Neural cell (in vitro differentiated cells): ENCODE measurements at regions not wholly inside any gene's neighbourhood (a gene's known extent, or its start where the extent isn't known, plus 50 kb on each side); places are given as distances from the start of the nearest gene placed in this dataset.

Experiments
- H2AFZ ChIP-seq: fragments of 200-600, 300-800 bp; sonication (generic), shearing (Covaris generic); 2 replicates; pipeline ENCODE4 v1.6.0; 2014; ENCODE audit warnings: low read depth, mild to moderate bottlenecking, antibody characterized with exemption, low read length, moderate library complexity
- H3F3A ChIP-seq: fragments of 200-600 bp; shearing (Covaris generic); 2 replicates; pipeline ENCODE4 v1.6.1; 2016; ENCODE audit warnings: mild to moderate bottlenecking, moderate library complexity, mixed read lengths, antibody characterized with exemption, low read length; ENCODE audit not compliant: insufficient read depth, poor library complexity, severe bottlenecking
- H3K27ac ChIP-seq: fragments of 200-600, 300-800 bp; sonication (generic), shearing (Covaris generic); 2 replicates; pipeline ENCODE4 v1.5.1; 2014; ENCODE audit warnings: mild to moderate bottlenecking, low read length, moderate library complexity
- H3K27me3 ChIP-seq: fragments of 300-800, 200-600 bp; sonication (generic), shearing (Covaris generic); 2 replicates; pipeline ENCODE4 v1.6.0; 2014; ENCODE audit warnings: mild to moderate bottlenecking, low read depth, low read length, moderate library complexity; ENCODE audit not compliant: insufficient read depth
- H3K36me3 ChIP-seq: fragments of 300-800, 200-600 bp; sonication (generic), shearing (Covaris generic); 2 replicates; pipeline ENCODE4 v1.5.1; 2014; ENCODE audit warnings: mild to moderate bottlenecking, antibody characterized with exemption, low read length, moderate library complexity; ENCODE audit not compliant: insufficient read depth
- H3K4me2 ChIP-seq: fragments of 300-800, 200-600 bp; sonication (generic), shearing (Covaris generic); 2 replicates; pipeline ENCODE4 v1.6.0; 2014; ENCODE audit warnings: mild to moderate bottlenecking, low read length
- H3K4me3 ChIP-seq: fragments of 300-800, 200-600 bp; sonication (generic), shearing (Covaris generic); 2 replicates; pipeline ENCODE4 v1.5.1; 2014; ENCODE audit warnings: mild to moderate bottlenecking, low read length, moderate library complexity
- H3K79me2 ChIP-seq: fragments of 200-600 bp; shearing (Covaris generic); replicated peaks from 2 replicates; pipeline ENCODE4 v1.6.0; 2014; ENCODE audit warnings: mild to moderate bottlenecking, low read length, moderate library complexity; ENCODE audit not compliant: insufficient read depth
- H3K9ac ChIP-seq: fragments of 300-800, 200-600 bp; sonication (generic), shearing (Covaris generic); 2 replicates; pipeline ENCODE4 v1.6.1; 2016; ENCODE audit warnings: mild to moderate bottlenecking, low read length, mixed read lengths
- H3K9me2 ChIP-seq: fragments of 200-600 bp; shearing (Covaris generic); 2 replicates; pipeline ENCODE4 v1.6.1; 2016; ENCODE audit warnings: mild to moderate bottlenecking, low read length, mixed read lengths; ENCODE audit not compliant: insufficient read depth
- H3K9me3 ChIP-seq: fragments of 200-600, 300-800 bp; sonication (generic), shearing (Covaris generic); 2 replicates; pipeline ENCODE4 v1.6.1; 2016; ENCODE audit warnings: mild to moderate bottlenecking, mixed run types, low read length, moderate library complexity, mixed read lengths
- H4K20me1 ChIP-seq: fragments of 200-600 bp; shearing (Covaris generic); 2 replicates; pipeline ENCODE4 v1.6.1; 2016; ENCODE audit warnings: mild to moderate bottlenecking, mixed run types; ENCODE audit not compliant: insufficient read depth
- CTCF ChIP-seq: fragments of 450-650 bp; IDR thresholded peaks from 2 replicates; pipeline ENCODE4 v1.5.1; 2014; ENCODE audit warnings: antibody characterized with exemption, mild to moderate bottlenecking, moderate library complexity; ENCODE audit not compliant: poor library complexity, severe bottlenecking
- EP300 ChIP-seq: fragments of 450-650 bp; conservative IDR thresholded peaks from 2 replicates; pipeline ENCODE4 v1.6.1; 2014; ENCODE audit warnings: antibody characterized with exemption, mild to moderate bottlenecking, moderate library complexity; ENCODE audit not compliant: poor library complexity, severe bottlenecking
- EZH2 ChIP-seq: fragments of 200-600, 300-800 bp; shearing (Covaris generic), sonication (generic); IDR thresholded peaks from 2 replicates; pipeline ENCODE4 v1.6.1; 2014; ENCODE audit warnings: antibody characterized with exemption, low read length, borderline replicate concordance, mild to moderate bottlenecking; ENCODE audit not compliant: insufficient read depth, poor library complexity, severe bottlenecking
- MXI1 ChIP-seq: fragments of 450-650 bp; conservative IDR thresholded peaks from 2 replicates; pipeline ENCODE4 v1.6.1; 2014; ENCODE audit warnings: antibody characterized with exemption, mild to moderate bottlenecking; ENCODE audit not compliant: poor library complexity, severe bottlenecking
- POLR2AphosphoS5 ChIP-seq: IDR thresholded peaks from 2 replicates; pipeline ENCODE4 v1.6.1; 2012
- RAD21 ChIP-seq: fragments of 450-650 bp; conservative IDR thresholded peaks from 2 replicates; pipeline ENCODE4 v1.6.1; 2014; ENCODE audit warnings: antibody characterized with exemption, mild to moderate bottlenecking, moderate library complexity
- REST ChIP-seq: IDR thresholded peaks from 2 replicates; pipeline ENCODE4 v1.6.1; 2012; ENCODE audit warnings: borderline replicate concordance
- SMC3 ChIP-seq: fragments of 450-650 bp; conservative IDR thresholded peaks from 2 replicates; pipeline ENCODE4 v1.6.1; 2014; ENCODE audit warnings: antibody characterized with exemption, mild to moderate bottlenecking, moderate library complexity; ENCODE audit not compliant: poor library complexity
- TAF1 ChIP-seq: IDR thresholded peaks from 2 replicates; pipeline ENCODE4 v1.6.1; 2012; ENCODE audit warnings: low read depth

- H3K9me3 ChIP-seq: no peaks in the 10 kb centered on the region
- no peaks in the 10 kb centered on the region for H3K36me3 ChIP-seq
- no peak overlapping the region for H3K4me3 ChIP-seq
- no peak overlapping the region for H3K27ac ChIP-seq
- no peaks in the 10 kb centered on the region for H3K9me2 ChIP-seq
- TF ChIP-seq EP300 (no peak), TAF1 (no peak), RAD21 (no peak), EZH2 (no peak), SMC3 (no peak), POLR2AphosphoS5 (no peak), MXI1 (no peak), CTCF (no peak), REST (no peak)
- no peaks in the 10 kb centered on the region for H3K79me2 ChIP-seq
- no peak overlapping the region for H3K9ac ChIP-seq
- H3F3A ChIP-seq: no peaks in the 10 kb centered on the region
- no peak overlapping the region for H3K4me2 ChIP-seq
- H3K27me3 ChIP-seq: no peaks in the 10 kb centered on the region
- H2AFZ ChIP-seq: no peak overlapping the region
- no peaks in the 10 kb centered on the region for H4K20me1 ChIP-seq
Observed at GRCh38 chr2:47656715-47657600, 86.2 kb upstream of the KCNK12 start.

- Histone ChIP-seq H4K20me1 (no peaks in the 10 kb centered on the region), H3K4me2 (no peak overlapping the region), H3K9me2 (no peaks in the 10 kb centered on the region), H3K9ac (no peak overlapping the region), H3K4me3 (no peak overlapping the region), H3K79me2 (no peaks in the 10 kb centered on the region), H3K9me3 (no peaks in the 10 kb centered on the region), H3K27ac (no peak overlapping the region), H3F3A (no peaks in the 10 kb centered on the region), H2AFZ (no peak overlapping the region), H3K27me3 (no peaks in the 10 kb centered on the region), H3K36me3 (no peaks in the 10 kb centered on the region)
- TF ChIP-seq POLR2AphosphoS5 (no peak), EZH2 (no peak), REST (no peak), MXI1 (no peak), EP300 (no peak), RAD21 (no peak), SMC3 (no peak), TAF1 (no peak)
Observed at GRCh38 chr2:47655563-47655880, 84.7 kb upstream of the KCNK12 start.
